ENCODE measurements at regions not wholly inside any gene's neighbourhood (a gene's known extent, or its start where the extent isn't known, plus 50 kb on each side); places are given as distances from the start of the nearest gene placed in this dataset.
A peak's percentile ranks its signal among the peaks of the same experiment; 100 is the strongest.
"Not testable (repeated sequence)": the region's sequence is repeated elsewhere in the genome, so short reads cannot be mapped to it uniquely, and the experiment has no call there.

DNA sequence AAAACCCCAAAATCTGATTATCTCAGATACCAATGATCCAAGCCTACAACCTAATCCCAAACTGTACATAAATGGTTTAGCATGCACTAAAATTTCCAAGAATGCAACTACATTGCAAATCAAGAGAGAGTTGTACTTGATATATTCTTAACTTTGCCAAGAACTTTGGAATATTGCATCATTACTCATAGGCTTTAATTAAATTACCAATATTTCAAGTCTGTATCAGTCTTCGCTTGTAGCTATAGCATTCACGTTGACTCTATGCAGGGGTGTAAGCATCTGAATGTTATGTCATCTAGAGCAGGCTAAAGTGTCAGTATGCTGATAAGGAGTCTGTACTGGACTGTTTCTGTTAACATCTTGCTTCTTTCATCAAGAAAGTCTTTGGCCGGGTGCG lies 56.3 kb downstream of the FOXI3 start:
- DNase-seq, result no peak

DNA sequence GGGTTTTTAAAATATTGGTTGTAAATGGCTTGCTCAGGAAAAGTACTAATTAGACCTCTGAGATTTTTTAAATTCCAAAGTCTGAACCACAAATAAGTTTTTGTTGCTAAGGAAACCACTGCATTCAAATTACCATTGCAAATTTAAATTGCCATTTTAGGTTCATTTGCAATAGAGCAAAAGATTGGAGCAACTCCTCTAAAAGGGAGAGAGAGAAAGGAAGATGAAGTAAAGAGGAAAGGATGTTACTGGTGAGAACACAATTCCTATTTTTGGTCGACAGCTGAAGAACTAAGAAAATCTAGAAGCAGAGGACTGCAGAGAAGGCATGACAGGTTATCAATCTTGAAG lies 74.9 kb downstream of the FOXI3 start:
- no peak for DNase-seq

DNA sequence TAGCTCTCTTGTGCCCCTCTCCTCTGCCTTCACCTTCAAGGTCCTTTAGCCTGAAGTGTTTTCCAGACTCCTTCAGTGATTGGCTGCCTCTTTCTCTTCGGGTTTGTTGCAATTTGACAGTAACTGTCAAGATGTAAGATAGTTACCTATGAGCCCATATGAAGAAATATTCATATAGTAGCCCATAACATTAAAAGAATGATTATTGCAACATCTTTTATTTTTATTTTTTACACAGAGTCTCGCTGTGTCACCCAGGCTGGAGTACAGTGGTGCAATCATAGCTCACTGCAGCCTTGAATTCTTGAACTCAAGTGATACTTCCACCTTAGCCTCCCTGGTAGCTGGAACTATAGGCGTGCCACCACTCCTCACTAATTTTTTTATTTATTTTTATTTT lies 80.5 kb downstream of the FOXI3 start:
- no peak for DNase-seq

DNA sequence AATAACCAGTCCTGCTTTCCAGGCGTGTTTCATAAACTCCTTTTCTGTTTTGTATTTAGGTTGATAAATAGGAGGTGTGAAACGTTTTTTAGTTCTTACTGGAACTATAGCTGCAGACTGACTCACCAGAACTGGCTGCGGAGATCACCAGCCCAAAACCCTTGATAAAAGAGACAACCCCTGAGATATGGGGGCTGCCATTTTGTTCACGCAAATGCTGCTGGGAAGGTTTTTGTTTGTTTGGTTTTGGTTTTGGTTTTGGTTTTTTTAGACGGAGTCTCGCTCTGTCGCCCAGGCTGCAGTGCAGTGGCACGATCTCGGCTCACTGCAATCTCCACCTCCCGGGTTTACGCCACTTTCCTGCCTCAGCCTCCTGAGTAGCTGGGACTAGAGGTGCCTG lies 87.1 kb downstream of the FOXI3 start:
- DNase-seq, result not testable (repeated sequence)

DNA sequence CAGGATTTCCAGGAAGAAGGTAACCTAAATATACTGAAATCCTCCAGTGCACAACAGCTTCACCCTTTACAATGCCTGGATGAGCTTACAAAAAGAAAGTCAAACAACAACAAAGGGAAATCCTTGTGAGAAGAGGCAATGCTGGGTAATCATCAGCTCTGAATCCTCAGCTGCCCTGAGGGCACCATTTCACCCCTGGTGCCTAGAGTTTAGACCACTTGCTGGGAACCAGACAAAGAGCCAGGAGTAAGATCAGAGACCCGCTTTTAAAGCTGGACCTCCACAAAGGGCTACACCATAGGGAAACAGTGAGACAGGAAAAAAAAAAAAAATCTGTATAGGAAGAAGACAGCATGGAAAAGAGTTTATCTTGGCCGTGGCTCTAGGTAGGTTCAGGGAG lies 97.0 kb downstream of the FOXI3 start:
- DNase-seq, result no peak

DNA sequence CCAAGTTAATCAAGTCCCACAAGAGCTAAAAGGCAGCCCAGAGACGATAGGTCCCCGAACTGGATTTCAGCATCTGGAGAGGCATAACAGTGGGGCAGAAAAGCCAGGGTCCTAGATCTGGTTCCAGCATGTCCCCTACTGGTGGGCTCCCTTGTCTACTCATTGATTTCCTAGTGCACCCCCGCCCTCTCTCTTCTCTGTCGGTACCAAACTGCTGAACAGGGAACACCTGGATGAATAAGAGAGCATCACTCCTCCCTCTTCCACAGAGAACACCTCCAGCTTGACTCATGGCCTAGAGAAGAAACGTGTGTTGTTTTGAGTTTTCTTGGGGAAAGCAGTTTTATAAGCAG lies 101.3 kb downstream of the FOXI3 start:
- no peak for DNase-seq

DNA sequence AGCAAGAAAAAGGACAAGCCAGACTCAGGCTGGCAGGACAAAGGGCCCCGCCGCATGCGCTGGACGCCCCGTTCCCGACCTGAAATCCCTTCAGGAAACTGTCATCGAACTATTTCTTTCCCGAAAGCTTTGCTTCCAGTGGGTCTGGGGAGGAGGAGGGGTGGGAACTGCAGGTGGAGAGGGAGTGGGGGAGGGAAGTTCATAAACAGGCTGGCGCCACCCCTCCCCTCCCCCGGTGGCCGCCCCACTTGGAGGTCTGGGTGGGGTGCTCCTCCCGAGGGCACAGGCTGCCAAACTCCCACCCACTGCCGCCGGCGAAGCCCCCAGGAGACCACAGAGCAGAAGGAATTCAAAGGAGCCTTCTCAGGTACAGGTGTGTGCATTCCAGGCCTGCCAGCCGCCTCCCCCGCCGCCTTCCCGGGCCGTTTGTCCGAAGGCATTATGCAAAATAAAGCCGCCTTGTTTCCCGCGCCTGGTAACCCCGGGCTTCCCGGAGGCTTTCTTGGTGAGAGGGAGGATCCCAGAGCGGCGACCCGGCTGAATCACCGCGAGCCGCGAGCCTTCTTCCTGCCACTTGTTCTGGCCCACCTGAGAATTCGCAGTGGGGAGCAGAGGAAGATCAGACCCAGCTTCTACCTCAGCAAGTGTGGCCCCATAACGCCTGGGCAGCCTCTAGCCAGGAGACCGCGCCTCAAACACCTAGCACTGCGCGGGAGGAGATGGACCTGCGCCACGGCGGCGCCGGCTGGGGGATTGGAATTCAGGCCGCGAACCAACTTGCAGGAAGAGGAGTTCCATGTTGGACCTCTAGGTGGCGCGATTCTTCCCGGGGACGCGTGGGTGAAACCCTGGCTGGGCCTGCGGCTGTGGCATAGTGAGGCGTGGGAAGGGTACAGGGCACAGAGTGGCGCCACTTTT lies 101.9 kb downstream of the FOXI3 start:
- DNase-seq, result no peak

DNA sequence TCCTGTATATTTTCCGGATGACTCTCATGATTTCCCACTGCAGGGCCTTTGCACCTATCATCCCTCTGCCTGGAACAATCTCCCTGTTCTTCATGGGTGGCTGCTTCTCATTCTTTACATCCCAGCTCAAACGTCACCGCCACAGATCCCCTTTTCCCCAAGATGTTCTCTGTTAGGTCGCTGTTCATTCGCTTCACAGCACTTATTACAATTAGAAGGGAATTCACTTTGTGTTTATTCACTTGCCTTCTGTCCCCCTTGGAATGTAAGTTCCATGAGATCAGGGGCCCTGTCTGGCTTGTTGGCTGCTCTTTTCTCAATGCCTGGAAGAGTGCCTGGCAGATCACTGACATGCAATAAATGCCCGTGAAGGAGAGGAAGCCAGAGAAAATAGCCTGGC lies 106.7 kb downstream of the FOXI3 start:
- no peak for DNase-seq

DNA sequence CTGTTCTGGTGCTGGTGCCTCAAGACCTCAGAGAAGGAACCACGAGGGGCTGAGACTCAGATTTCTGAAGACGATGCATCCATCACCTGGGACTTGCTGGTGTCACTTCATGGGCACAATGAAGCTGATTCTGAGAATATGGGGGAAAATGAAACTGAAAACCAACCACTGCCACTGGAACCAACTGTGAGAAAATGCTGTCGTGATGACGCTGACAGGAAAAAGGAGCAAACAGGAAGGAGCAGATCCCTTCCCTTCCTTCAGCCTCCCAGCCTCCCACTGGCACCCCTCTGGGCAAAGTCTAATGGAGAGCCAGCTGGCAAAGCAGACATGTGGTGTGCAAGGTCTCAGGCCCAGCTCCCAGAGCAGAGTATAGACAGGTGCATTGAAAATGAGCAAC lies 109.7 kb downstream of the FOXI3 start:
- no peak for DNase-seq

DNA sequence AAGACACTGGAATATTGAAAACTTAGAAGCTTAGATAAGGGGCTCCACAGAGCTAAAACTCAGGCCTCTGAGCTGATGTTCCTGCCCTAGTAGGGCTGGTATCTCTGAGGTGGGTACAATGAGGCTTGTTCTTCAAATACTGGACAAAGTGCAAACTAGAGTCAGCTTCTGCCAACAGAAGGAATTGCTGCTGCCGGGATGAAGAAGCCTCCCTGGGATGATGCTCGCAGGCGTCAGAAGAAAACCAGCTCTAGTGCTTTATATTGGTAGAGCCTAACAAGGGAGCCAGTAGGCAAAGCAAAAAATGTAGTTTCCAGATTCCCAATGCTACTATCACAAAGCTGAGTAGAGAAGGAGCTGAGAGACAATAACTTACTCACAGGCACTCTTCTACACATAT lies 118.1 kb downstream of the FOXI3 start:
- DNase-seq, result no peak

DNA sequence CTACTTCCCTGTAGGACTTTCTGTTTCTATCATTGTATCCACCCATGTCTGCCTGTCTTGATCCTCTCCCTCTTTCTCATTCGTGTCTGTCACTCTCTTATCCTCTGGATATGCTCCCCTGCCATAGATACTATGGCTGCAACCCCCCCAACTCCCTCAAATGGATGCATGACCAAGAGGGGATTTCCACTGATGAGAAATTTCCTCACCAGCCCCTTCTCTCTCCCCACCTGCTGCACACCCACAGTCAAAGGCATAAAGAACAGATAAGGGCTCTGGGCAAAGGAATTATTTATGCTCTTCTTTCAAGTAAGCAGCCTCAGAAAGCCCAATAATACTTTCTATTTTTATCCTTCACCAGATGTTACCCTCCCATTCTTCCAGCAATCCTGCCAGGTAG lies 121.3 kb downstream of the FOXI3 start:
- DNase-seq, result no peak

DNA sequence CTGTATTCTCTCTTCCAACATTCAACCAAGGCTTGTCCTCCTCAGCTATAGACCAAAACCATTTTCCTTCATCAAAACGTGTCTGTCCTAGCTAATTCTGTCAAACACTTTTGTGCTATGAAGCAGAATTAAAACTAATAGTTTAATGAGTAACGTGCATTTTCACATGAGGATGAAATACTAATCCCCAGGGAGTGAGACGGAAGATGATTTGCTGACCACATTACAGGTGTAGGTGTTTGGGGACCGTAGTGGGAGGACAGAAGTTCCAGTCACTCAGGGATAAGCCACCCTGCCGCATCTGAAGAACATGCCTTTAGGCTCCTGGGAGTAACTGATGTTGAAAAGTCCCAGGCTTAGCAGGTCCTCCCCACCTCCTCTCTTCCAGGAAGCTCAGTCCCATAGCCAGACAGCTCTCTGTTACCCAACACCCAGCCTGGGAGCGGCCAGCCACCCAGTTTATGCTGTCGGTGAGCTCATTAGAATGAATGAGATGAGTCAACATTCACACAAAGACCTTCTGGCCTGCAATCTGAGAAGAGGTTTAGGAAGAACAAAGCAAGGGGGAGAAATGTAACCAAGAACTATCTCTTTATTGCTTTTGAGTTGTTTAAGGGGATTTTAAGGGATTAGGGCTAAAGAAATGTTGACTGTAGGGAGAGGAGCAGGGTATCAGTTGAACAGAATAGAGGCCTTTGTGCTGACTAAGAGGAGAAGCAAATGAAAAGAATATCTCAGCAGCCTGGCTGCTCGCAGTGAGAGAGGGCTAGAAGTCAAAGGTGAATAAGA lies 122.5 kb downstream of the FOXI3 start:
- DNase-seq, result peak; percentile 73

DNA sequence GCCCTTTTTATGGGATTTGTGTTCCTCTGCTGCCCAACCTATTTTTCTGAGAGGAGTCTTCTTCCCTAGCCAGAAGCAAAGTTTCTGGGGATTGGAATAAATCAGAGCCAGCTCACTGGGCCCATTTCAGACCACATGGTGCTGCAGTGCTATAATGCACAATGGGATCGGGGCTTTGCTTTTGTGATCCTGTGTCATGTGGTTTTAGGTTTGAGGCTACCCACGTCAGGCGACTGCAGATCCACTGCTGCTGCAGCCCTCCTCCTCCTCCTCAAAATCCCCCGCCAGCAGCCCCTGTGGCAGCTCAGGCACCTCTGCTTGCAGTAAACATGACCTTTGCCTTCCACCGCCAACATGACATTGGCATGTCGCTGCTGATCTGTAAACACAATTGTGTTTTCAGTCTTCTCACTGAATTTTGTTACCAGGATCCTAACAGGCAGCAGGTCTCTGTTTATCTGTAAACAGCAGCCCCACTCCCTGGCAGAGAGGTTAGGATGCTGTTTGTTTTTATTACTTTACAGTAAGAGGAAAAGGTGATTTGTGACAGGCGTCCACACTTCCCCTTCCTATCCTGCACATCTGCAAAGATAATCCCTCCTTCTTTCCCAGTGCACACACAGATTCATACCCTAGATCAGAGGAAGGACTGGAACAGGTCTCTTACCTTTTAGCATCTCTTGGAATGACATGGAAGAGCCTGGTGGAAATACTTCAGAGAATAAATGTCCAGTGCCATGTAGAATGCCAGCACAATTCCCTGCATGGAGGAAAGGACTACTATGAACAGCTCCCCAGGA lies 130.8 kb downstream of the FOXI3 start:
- DNase-seq, result peak; percentile 29

DNA sequence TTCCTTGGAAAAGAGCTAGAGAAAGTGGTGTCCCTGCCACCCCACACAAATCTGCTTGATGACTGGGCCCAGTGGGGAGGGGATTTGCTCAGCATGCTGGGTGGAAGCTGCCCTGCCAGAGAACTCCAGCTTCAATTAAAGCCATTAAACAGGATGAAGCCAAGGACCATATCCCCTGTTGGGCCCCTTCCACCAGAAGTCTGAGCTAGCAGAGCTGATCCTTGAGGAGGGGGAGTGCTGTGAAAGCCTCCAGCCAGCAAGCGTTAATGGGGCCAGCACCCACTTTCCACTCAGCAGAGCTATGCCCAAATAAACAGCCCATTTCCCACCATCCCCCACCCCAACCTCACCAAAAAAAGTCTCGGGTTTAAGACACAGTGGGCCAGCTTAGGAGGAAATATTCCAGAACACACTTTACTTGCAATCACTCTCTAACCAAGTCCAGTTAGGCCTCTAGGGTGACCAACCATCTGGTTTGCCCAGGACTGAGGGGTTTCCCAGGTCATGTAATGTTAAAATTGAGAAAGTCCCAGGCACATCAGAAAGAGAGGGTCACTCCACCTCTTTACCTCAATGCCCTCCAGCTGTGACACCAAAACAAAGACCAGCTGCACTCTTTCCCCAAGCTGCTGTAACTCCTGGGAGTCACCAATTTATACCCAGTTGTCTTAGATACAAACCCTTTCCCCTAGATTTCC lies 132.3 kb downstream of the FOXI3 start:
- no peak for DNase-seq

DNA sequence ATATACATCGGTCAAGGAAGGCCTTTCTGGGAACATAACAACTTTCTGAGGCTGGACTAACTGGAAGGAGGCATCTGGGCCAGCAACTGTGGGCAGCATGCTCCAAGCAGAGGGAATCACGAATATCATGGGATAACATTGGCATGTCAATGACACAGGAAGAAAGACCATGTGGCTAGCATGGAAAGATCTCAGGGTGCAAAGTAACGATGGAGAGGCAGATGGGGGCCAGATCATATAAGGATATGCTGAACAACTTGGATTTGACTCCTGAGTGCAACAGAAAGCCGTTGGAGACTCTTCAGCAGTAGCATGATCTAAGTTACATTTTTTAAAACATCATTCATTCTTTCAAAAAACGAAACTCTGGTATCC lies 133.6 kb downstream of the FOXI3 start:
- no peak for DNase-seq

DNA sequence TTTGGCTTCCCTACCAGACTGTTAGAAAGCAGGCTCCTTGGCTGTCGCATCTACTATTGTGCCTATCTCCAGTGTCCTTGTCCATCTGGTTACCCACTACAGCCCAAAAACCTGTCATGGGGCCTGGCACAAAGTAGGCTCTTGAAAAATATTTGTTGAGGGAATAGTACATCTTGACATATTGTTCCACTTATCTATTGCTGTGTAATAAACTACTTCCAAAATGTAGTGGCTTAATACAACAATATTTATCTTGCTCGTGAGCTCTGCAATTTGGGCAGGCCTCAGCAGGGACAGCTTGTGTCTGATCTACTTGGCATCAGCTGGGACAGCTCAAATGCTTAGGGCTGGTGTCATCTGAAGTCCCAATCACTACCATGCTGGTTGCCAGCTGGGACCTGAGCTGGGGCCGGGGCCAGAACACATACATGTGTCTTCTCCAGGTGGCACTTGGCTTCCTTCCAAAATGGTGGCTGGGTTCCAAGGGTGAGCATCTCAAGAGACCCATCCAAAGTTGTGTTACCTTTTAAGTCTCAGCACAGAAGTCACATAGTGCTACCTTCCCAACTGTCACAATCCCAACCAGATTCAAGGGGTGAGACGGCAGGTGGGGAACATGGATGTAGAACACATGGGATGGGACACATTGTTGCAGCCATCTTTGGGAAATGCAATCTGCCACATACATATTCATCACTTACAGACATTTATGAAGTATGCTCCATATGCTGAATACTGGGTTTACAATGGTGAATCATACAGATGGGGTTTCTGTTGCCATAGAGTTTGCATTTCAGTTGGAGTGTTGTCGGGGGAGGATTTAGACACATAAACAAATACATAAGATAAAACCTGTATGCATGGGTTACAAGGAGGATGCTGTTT lies 134.2 kb downstream of the FOXI3 start:
- no peak for DNase-seq

DNA sequence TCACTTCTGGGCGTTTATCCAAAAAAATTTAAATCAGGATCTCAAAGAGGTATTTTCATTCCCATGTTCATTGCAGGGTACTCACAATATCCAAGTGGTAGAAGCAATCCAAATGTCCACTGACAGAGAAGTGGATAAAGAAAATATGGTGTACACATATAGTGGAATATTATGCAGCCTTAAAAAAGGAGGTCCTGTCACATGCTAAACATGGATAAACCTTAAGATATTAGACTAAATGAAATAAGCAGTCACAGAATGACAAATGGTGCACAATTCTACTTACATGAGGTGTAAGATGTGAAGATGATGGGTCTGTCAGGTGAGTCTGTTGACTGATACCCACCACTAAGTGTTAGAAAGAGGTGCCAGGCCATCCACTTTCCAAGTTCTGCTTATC lies 140.6 kb downstream of the THNSL2 start:
- DNase-seq, result no peak

DNA sequence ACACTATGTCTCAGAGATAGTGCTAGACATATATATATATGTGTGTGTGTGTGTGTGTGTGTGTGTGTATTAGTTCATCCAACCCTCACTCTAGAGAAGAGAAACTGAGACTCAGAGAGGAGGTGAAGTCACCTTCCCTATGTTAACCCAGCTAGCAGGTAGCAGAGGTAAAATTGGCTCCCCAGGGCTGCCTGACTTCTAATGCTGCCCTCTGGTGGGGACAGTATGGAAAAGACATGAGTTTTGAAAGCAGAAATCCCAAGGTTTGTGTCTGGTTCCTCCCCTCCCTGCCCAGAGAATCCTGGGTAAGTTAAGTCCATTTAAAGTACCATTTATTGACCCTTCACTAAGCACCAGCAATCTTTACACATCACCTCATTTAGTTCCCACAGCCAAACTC lies 137.7 kb downstream of the THNSL2 start:
- peak; percentile 32 for DNase-seq

DNA sequence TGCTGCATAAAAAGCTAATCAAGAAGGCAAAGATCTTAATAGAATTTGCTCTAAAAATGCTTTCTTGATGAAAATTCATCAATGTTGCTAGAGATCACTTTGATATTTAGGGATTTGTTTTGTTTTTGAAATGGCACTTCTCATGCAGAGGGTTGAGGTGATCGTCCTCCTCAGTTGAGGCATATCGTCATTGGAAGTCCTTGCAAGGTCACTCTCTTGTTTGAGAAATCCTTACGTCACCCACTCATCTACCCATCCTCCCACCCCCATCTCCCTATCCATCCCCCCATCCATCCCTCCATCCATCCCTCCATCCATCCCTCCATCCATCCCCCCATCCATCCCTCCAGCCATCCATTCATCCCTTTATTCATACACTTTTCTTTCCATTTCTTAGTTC lies 133.7 kb downstream of the THNSL2 start:
- no peak for DNase-seq

DNA sequence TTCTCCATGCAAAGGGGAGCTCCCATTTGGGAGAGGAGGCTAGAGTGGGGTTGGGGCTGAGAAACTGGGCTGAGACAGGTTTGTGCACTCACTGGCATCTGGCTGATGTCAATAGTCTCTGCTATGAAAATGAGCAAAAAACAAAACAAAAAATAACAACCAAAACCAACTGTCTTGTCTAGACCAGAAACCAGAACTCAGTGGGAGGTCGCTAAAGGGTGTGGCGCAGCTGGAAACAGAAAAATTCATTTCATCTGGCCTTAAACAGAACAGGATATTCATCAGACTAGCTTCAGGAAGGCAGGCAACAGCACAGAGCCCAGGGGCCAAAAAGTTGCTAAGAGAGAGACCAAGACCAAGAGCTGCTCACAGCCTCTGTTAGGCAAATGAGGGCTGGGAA lies 126.1 kb downstream of the THNSL2 start:
- DNase-seq, result no peak

DNA sequence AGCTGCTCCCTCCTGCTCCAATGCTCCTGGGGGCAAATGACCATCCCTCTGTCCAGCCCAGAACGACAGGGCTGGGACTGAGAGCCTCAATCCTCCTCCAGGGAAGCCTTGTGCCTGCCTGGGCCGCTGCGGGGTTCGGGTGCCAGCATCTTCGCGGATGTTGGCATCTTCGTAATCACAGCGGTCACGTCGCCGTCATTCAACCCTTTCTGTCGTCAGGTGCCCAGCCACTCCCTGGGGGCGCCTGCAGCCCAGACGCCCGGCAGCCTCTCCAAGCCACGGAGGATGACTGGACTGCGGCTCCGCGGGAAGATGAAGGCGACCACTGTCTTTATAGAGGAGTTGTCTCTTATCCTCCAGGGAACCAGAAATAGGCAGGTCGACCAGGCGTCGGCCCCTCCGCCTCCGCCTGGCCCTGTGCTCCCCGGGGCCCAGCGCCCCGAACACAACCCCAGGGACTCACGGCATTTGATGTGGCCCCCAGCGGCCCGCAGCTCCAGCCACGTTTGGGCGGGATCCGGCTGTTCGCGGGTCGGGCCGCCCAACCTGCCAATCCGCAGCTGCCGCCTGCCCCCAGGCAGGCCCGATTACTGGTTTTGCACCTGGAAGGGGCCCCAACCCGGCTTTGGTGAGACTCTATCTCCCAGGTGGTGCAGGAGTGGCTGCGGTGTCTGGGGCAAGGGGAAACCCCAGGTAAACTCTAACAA lies 113.9 kb downstream of the THNSL2 start:
- DNase-seq, result no peak

Data from COR-L47 (cell line).